Progenitor cell of endocrine pancreas (in vitro differentiated cells): ENCODE measurements at regions not wholly inside any gene's neighbourhood (a gene's known extent, or its start where the extent isn't known, plus 50 kb on each side); places are given as distances from the start of the nearest gene placed in this dataset.

Source experiments
- DNase-seq: peaks from one replicate; pipeline ENCODE4 v3.0.0; 2021; ENCODE audit warnings: low spot score; ENCODE audit not compliant: unreplicated experiment
- H3K27ac Mint-ChIP-seq: 2 replicates; pipeline ENCODE4 v1.8.0; 2021; ENCODE audit warnings: mild to moderate bottlenecking, moderate library complexity, mixed read lengths
- H3K27me3 Mint-ChIP-seq: 2 replicates; pipeline ENCODE4 v1.8.0; 2021; ENCODE audit warnings: mixed read lengths
- H3K36me3 Mint-ChIP-seq: 2 replicates; pipeline ENCODE4 v1.8.0; 2022; ENCODE audit warnings: mixed read lengths; ENCODE audit not compliant: insufficient read depth
- H3K4me1 Mint-ChIP-seq: 2 replicates; pipeline ENCODE4 v1.8.0; 2021; ENCODE audit warnings: low read depth, mixed read lengths
- H3K4me3 Mint-ChIP-seq: 2 replicates; pipeline ENCODE4 v1.8.0; 2021; ENCODE audit warnings: low read depth, mild to moderate bottlenecking, moderate library complexity, mixed read lengths
- H3K9me3 Mint-ChIP-seq: 2 replicates; pipeline ENCODE4 v1.8.0; 2021; ENCODE audit warnings: low read depth, mixed read lengths
- CTCF ChIP-seq: fragments of 200-600 bp; sonication (generic); IDR thresholded peaks from one replicate; pipeline ENCODE4 v1.5.0; 2021; ENCODE audit warnings: antibody characterized with exemption, mild to moderate bottlenecking; ENCODE audit not compliant: unreplicated experiment

GRCh38 chr1:4976859-4977440, 322.5 kb downstream of the AJAP1 start:
- no peaks in the 10 kb centered on the region for H3K9me3 Mint-ChIP-seq
- H3K27me3 Mint-ChIP-seq: peaks cover 16% of the 10 kb centered on the region
- peaks cover 1% of the 10 kb centered on the region for H3K4me1 Mint-ChIP-seq
- no peak for DNase-seq
- H3K27ac Mint-ChIP-seq: no peak overlapping the region
- H3K4me3 Mint-ChIP-seq: no peak overlapping the region
- H3K36me3 Mint-ChIP-seq: no peaks in the 10 kb centered on the region
- no peak for TF ChIP-seq CTCF

DNA sequence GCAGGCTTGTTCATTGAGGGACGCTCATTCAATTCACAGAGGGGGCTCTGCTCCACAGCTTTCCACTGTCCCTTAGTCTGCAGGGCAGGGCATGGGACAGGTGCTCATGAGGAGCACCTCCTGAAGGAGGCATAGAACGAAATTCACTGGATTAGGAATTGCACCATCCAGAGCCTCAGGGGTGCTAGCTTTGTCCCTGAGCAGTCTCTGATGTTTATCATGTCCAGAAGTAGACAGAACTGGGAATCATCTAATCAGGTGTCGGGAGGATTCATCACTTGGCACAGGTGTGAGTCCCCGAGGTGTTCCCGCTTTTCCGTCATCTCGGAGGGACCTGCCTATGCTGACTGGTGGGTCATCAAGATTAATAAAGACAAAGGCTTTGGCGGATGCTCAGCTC, 321.4 kb downstream of the AJAP1 start:
- peak overlapping the region; percentile 13 for H3K27ac Mint-ChIP-seq
- peaks cover 15% of the 10 kb centered on the region for H3K27me3 Mint-ChIP-seq
- no peak overlapping the region for H3K4me3 Mint-ChIP-seq
- DNase-seq: no peak
- no peaks in the 10 kb centered on the region for H3K36me3 Mint-ChIP-seq
- no peaks in the 10 kb centered on the region for H3K9me3 Mint-ChIP-seq
- no peak for TF ChIP-seq CTCF
- peaks cover 1% of the 10 kb centered on the region for H3K4me1 Mint-ChIP-seq

- Mint-ChIP-seq H3K27ac (peak overlapping the region; percentile 13), H3K4me3 (no peak overlapping the region), H3K9me3 (no peaks in the 10 kb centered on the region), H3K27me3 (peaks cover 13% of the 10 kb centered on the region), H3K4me1 (peaks cover 1% of the 10 kb centered on the region), H3K36me3 (no peaks in the 10 kb centered on the region)
- no peak for TF ChIP-seq CTCF
- no peak for DNase-seq
Observed at GRCh38 chr1:4974981-4975685, 320.7 kb downstream of the AJAP1 start.

GRCh38 chr1:4973341-4973740, 318.9 kb downstream of the AJAP1 start:
- no peaks in the 10 kb centered on the region for H3K9me3 Mint-ChIP-seq
- H3K4me3 Mint-ChIP-seq: no peak overlapping the region
- peaks cover 7% of the 10 kb centered on the region for H3K27me3 Mint-ChIP-seq
- DNase-seq: no peak
- peaks cover 1% of the 10 kb centered on the region for H3K4me1 Mint-ChIP-seq
- no peaks in the 10 kb centered on the region for H3K36me3 Mint-ChIP-seq
- H3K27ac Mint-ChIP-seq: no peak overlapping the region
- TF ChIP-seq CTCF: no peak

DNA sequence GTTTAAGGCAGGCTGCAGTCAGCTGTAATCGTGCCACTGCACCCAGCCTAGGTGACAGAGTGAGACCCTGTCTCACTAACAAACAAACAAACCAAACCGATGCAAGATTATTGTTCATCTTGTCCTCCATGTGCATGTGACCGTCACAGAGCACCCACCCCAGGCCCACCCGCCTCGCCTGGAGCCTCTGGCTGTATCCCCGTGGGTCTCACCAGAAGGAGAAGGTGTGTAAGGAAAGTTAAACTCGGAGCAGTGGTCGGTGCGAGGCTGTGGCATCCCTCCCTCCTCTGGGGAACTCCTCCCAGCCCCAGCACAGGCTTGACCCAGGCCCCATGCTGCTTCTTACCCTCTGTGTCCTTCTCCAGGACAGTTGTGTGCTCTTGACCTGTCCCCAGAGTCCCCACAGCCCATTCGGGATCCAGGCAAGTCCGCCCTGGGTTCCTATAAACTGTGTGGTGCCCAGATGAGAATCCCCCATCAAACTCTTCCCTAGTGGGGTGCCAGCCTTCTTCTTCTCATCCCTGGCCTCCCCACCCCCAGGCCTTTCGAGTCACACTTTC, 318.4 kb downstream of the AJAP1 start:
- Mint-ChIP-seq H3K27me3 (peaks cover 7% of the 10 kb centered on the region), H3K4me1 (peaks cover 1% of the 10 kb centered on the region), H3K27ac (no peak overlapping the region), H3K9me3 (peaks cover 2% of the 10 kb centered on the region), H3K36me3 (no peaks in the 10 kb centered on the region), H3K4me3 (no peak overlapping the region)
- TF ChIP-seq CTCF: no peak
- DNase-seq: no peak
